Trophoblast cell (in vitro differentiated cells and primary cell): ENCODE measurements at regions not wholly inside any gene's neighbourhood (a gene's known extent, or its start where the extent isn't known, plus 50 kb on each side); places are given as distances from the start of the nearest gene placed in this dataset.

Experiments
- DNase-seq, 2 donors: peaks; one replicate each; pipeline ENCODE4 v3.0.0-alpha.2; 2016
- H2AFZ ChIP-seq: 2 replicates; pipeline ENCODE4 v1.6.1; 2013; ENCODE audit warnings: low read length, moderate library complexity, mild to moderate bottlenecking; ENCODE audit not compliant: insufficient read depth, poor library complexity
- H2AK5ac ChIP-seq: 2 replicates; pipeline ENCODE4 v1.6.1; 2013; ENCODE audit warnings: mild to moderate bottlenecking, low read length
- H2BK120ac ChIP-seq: 2 replicates; pipeline ENCODE4 v1.6.1; 2013; ENCODE audit warnings: low read length, mild to moderate bottlenecking, moderate library complexity; ENCODE audit not compliant: insufficient read depth, poor library complexity
- H2BK12ac ChIP-seq: 2 replicates; pipeline ENCODE4 v1.6.1; 2013; ENCODE audit warnings: mild to moderate bottlenecking, low read length, moderate library complexity
- H2BK5ac ChIP-seq: 2 replicates; pipeline ENCODE4 v1.6.1; 2013; ENCODE audit warnings: low read length, low read depth, moderate library complexity, mild to moderate bottlenecking; ENCODE audit not compliant: poor library complexity
- H3K14ac ChIP-seq: 2 replicates; pipeline ENCODE4 v1.6.1; 2013; ENCODE audit warnings: mild to moderate bottlenecking, low read length
- H3K18ac ChIP-seq: 2 replicates; pipeline ENCODE4 v1.6.1; 2013; ENCODE audit warnings: mild to moderate bottlenecking, low read length
- H3K23ac ChIP-seq: 2 replicates; pipeline ENCODE4 v1.6.1; 2013; ENCODE audit warnings: low read length
- H3K27ac ChIP-seq: 2 replicates; pipeline ENCODE4 v1.5.1; 2013; ENCODE audit warnings: low read depth, mild to moderate bottlenecking, inconsistent platforms, low read length, moderate library complexity
- H3K27me3 ChIP-seq: 2 replicates; pipeline ENCODE4 v1.6.1; 2013; ENCODE audit warnings: inconsistent platforms, mild to moderate bottlenecking, low read length, moderate library complexity; ENCODE audit not compliant: insufficient read depth
- H3K36me3 ChIP-seq, 2 experiments: 1 replicate in 1 of 2; 2 replicates in 1 of 2; pipeline ENCODE4 v1.6.1; 2013; ENCODE audit warnings: low read length in 2 of 2, mild to moderate bottlenecking in 2 of 2, moderate library complexity in 1 of 2; ENCODE audit not compliant: insufficient read depth in 2 of 2, control insufficient read depth in 1 of 2
- H3K4ac ChIP-seq: 2 replicates; pipeline ENCODE4 v1.6.1; 2013; ENCODE audit warnings: low read depth, mild to moderate bottlenecking, low read length, moderate library complexity
- H3K4me1 ChIP-seq, 2 experiments: 1 replicate in 1 of 2; 2 replicates in 1 of 2; pipeline ENCODE4 v1.6.1; 2013; ENCODE audit warnings: low read length in 2 of 2, mild to moderate bottlenecking in 2 of 2, moderate library complexity in 1 of 2; ENCODE audit not compliant: insufficient read depth in 2 of 2, control insufficient read depth in 1 of 2
- H3K4me2 ChIP-seq: 2 replicates; pipeline ENCODE4 v1.6.1; 2013; ENCODE audit warnings: inconsistent platforms, mild to moderate bottlenecking, low read length, moderate library complexity
- H3K4me3 ChIP-seq: 2 replicates; pipeline ENCODE4 v1.5.1; 2013; ENCODE audit warnings: mild to moderate bottlenecking, low read depth, low read length, inconsistent platforms
- H3K79me1 ChIP-seq: one replicate; pipeline ENCODE4 v1.6.1; 2013; ENCODE audit warnings: low read length
- H3K79me2 ChIP-seq: 2 replicates; pipeline ENCODE4 v1.6.1; 2013; ENCODE audit warnings: low read length, mild to moderate bottlenecking; ENCODE audit not compliant: control insufficient read depth, insufficient read depth, poor library complexity
- H3K9ac ChIP-seq: 2 replicates; pipeline ENCODE4 v1.6.1; 2013; ENCODE audit warnings: mild to moderate bottlenecking, low read length
- H3K9me3 ChIP-seq: 2 replicates; pipeline ENCODE4 v1.6.1; 2013; ENCODE audit warnings: low read depth, mild to moderate bottlenecking, control low read depth, inconsistent platforms, low read length; ENCODE audit not compliant: insufficient read depth
- H4K12ac ChIP-seq: 2 replicates; pipeline ENCODE4 v1.6.1; 2013; ENCODE audit warnings: low read depth, mild to moderate bottlenecking, low read length, moderate library complexity
- H4K8ac ChIP-seq: 2 replicates; pipeline ENCODE4 v1.6.1; 2013; ENCODE audit warnings: low read depth, mild to moderate bottlenecking, low read length, moderate library complexity
- H4K91ac ChIP-seq: one replicate; pipeline ENCODE4 v1.6.1; 2013; ENCODE audit warnings: low read depth, mild to moderate bottlenecking, low read length, moderate library complexity
- WGBS: extraction: QIAGEN DNeasy Blood & Tissue Kit; methylation state at CpG from one replicate; pipeline ENCODE4 v1.1.7; 2013; ENCODE audit warnings: missing lambda C conversion rate; ENCODE audit not compliant: insufficient read length, insufficient coverage; ENCODE audit errors: extremely low coverage; 5-methylcytosine and 5-hydroxymethylcytosine counted together

- no peak overlapping the region for H3K23ac ChIP-seq
- no peak overlapping the region for H2AFZ ChIP-seq
- no peaks in the 10 kb centered on the region for H3K9me3 ChIP-seq
- H4K12ac ChIP-seq, result no peak overlapping the region
- H3K4me1 ChIP-seq, result no peaks in the 10 kb centered on the region
- no peaks in the 10 kb centered on the region for H3K36me3 ChIP-seq
- H4K8ac ChIP-seq, result no peak overlapping the region
- H3K27ac ChIP-seq, result no peak overlapping the region
- no peak overlapping the region for H2AK5ac ChIP-seq
- H2BK5ac ChIP-seq, result no peak overlapping the region
- no peak overlapping the region for H4K91ac ChIP-seq
- no peak overlapping the region for H3K4me2 ChIP-seq
- no peak overlapping the region for H2BK120ac ChIP-seq
- no peak overlapping the region for H3K14ac ChIP-seq
- H2BK12ac ChIP-seq, result no peak overlapping the region
- H3K4me3 ChIP-seq, result no peak overlapping the region
- DNase-seq, result no peak
- H3K4ac ChIP-seq, result no peak overlapping the region
- H3K18ac ChIP-seq, result no peak overlapping the region
- H3K79me1 ChIP-seq, result no peaks in the 10 kb centered on the region
- H3K9ac ChIP-seq, result no peak overlapping the region
- no peaks in the 10 kb centered on the region for H3K27me3 ChIP-seq
- no peaks in the 10 kb centered on the region for H3K79me2 ChIP-seq
These were observed 339.2 kb downstream of the EN1 start for GRCh38 chr2:118508282-118508681.

GRCh38 chr2:118505436-118505835, 342.0 kb downstream of the EN1 start:
- no peak overlapping the region for H2BK5ac ChIP-seq
- WGBS, result no CpG with 5 or more reads among the region's 2 CpGs
- H3K27ac ChIP-seq, result no peak overlapping the region
- no peak overlapping the region for H2AFZ ChIP-seq
- H4K8ac ChIP-seq, result no peak overlapping the region
- DNase-seq, result no peak
- no peak overlapping the region for H3K4ac ChIP-seq
- no peaks in the 10 kb centered on the region for H3K9me3 ChIP-seq
- H4K12ac ChIP-seq, result no peak overlapping the region
- H3K79me2 ChIP-seq, result no peaks in the 10 kb centered on the region
- no peaks in the 10 kb centered on the region for H3K4me1 ChIP-seq
- H3K79me1 ChIP-seq, result no peaks in the 10 kb centered on the region
- no peak overlapping the region for H2BK12ac ChIP-seq
- H3K27me3 ChIP-seq, result no peaks in the 10 kb centered on the region
- no peak overlapping the region for H4K91ac ChIP-seq
- no peak overlapping the region for H3K18ac ChIP-seq
- no peak overlapping the region for H3K14ac ChIP-seq
- no peak overlapping the region for H3K9ac ChIP-seq
- H2BK120ac ChIP-seq, result no peak overlapping the region
- H3K4me2 ChIP-seq, result no peak overlapping the region
- no peak overlapping the region for H3K4me3 ChIP-seq
- H3K36me3 ChIP-seq, result no peaks in the 10 kb centered on the region
- no peak overlapping the region for H3K23ac ChIP-seq
- no peak overlapping the region for H2AK5ac ChIP-seq

- Histone ChIP-seq H3K79me1 (no peaks in the 10 kb centered on the region), H4K91ac (no peak overlapping the region), H3K9me3 (no peaks in the 10 kb centered on the region), H3K9ac (no peak overlapping the region), H3K4me1 (no peaks in the 10 kb centered on the region), H2BK120ac (no peak overlapping the region), H2AFZ (no peak overlapping the region), H3K18ac (no peak overlapping the region), H3K27ac (no peak overlapping the region), H3K36me3 (no peaks in the 10 kb centered on the region), H2BK5ac (no peak overlapping the region), H2BK12ac (no peak overlapping the region), H3K27me3 (no peaks in the 10 kb centered on the region), H4K12ac (no peak overlapping the region), H3K79me2 (no peaks in the 10 kb centered on the region), H3K4ac (no peak overlapping the region), H3K14ac (no peak overlapping the region), H3K23ac (no peak overlapping the region), H3K4me3 (no peak overlapping the region), H4K8ac (no peak overlapping the region), H3K4me2 (no peak overlapping the region), H2AK5ac (no peak overlapping the region)
- WGBS, result no CpG with 5 or more reads among the region's 2 CpGs
- DNase-seq, result no peak
These were observed 345.3 kb downstream of the EN1 start for GRCh38 chr2:118502106-118502505.

GRCh38 chr2:118498943-118499342, 348.5 kb downstream of the EN1 start:
- H3K79me2 ChIP-seq, result no peaks in the 10 kb centered on the region
- H2BK120ac ChIP-seq, result no peak overlapping the region
- no peak overlapping the region for H3K14ac ChIP-seq
- no peak overlapping the region for H3K4ac ChIP-seq
- H3K4me1 ChIP-seq, result no peaks in the 10 kb centered on the region
- H4K8ac ChIP-seq, result no peak overlapping the region
- no peaks in the 10 kb centered on the region for H3K36me3 ChIP-seq
- DNase-seq, result no peak
- no peak overlapping the region for H3K4me2 ChIP-seq
- peaks cover 2% of the 10 kb centered on the region for H3K9me3 ChIP-seq
- H3K18ac ChIP-seq, result no peak overlapping the region
- H3K79me1 ChIP-seq, result no peaks in the 10 kb centered on the region
- no peak overlapping the region for H2BK5ac ChIP-seq
- no peak overlapping the region for H4K91ac ChIP-seq
- H3K9ac ChIP-seq, result no peak overlapping the region
- H2AK5ac ChIP-seq, result no peak overlapping the region
- no peak overlapping the region for H4K12ac ChIP-seq
- no peak overlapping the region for H2BK12ac ChIP-seq
- H3K4me3 ChIP-seq, result no peak overlapping the region
- H3K27me3 ChIP-seq, result no peaks in the 10 kb centered on the region
- H3K27ac ChIP-seq, result no peak overlapping the region
- H2AFZ ChIP-seq, result no peak overlapping the region
- H3K23ac ChIP-seq, result no peak overlapping the region
